GM21619 (cell line): ENCODE measurements at regions not wholly inside any gene's neighbourhood (a gene's known extent, or its start where the extent isn't known, plus 50 kb on each side); places are given as distances from the start of the nearest gene placed in this dataset.

ENCODE experiments used
- ATAC-seq: cut with Tn5 transposase; IDR thresholded peaks from one replicate; pipeline ENCODE4 v1.9.1; 2021; ENCODE audit not compliant: unreplicated experiment

DNA sequence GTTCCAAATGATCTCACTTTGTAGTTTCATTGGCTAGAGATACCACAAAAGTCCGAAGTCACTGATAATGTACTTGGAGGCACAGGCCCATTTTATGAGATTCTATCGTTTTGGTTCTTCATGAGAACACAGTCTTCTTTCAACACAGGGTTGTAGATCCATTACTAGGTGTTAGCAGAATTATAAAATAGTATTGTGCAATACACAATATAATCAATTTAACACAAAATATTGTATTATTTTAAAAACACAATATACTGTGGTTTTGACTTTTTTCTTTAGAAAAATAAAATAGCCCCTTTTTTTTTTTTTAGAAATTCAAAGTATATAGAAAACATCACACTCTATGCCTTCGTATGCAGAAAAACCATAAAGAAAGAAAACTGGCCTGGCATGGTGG is 138.6 kb upstream of the TSC22D2 start:
- no peak for ATAC-seq

DNA sequence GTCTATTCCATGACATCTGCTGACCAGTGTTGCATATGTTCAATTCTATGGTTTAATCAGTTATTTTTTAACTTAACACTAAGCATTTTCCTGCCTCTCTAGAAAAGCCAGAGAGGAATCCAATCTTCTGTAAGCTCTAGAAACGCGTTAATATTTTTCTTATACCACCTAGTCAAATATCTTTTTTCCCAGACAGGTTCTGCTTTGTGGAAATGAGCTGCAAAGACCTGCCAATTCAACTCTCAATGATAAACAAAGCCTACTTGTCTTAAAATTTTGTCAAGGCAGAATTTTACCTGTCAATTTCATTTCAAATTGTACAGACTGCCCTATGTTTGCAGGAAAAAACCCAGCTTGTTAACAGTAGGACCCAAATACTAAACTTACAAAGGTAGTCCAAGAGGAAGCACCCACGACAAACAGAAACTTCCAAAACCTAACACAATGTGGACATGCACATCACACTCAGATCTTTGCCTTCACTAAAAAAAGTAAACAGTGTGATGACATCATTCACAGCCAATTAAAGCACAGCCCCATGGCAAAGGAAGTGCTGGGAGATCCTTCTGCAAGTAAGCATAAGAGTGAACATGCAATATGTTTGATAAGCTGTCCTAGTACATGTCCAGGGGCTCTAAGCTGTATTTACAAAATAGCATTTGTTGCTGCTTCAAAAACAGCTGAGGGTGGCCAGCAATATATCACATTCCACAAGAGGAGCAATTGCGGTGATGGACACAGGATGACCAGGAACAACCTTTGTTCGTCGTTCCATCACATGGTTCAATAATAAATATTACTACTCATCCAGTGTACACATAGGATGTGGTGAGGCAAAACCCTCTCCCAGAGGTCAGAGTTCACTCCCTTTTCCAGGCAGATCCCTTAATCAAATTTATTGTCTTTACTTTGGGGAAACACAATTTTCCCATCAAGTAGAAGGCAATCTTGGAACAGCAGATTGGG is 139.4 kb upstream of the TSC22D2 start:
- ATAC-seq: no peak

DNA sequence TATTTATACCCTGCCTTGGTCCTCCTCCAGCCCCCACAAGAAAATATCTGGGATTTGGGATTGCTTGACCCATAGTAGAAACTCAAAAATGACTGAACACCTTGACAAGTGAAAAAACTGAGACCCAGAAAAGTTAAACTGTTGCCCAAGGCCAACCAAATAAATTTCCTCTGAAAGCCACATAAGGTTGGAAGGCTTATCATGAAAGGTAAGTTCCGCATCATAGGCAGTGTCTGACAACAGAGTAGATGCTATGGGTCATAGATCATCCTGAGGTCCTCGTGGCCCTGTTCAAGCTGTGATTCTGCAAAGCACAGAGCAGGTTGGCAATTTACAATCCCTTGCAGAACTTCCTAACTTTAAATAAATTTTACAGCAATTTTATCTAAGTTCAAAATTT is 140.8 kb upstream of the TSC22D2 start:
- ATAC-seq: no peak

DNA sequence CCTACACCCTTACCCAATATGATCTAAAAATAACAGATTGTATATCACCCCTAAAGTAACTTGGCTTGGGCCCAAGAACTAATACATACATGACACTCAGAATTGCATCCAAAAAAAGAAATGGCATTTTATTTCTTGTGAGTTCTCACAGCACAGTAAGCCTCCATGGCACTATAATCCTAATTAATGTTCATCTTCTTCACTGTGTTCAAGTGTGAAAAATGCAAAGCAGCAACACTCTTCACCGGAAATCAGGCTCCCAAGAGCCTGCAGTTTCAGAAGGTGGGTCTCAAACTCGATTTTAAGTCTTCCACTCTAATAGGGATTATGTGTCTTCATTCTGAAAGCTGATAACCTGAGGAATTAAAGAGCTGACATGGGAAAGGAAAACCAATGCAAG is 142.8 kb upstream of the TSC22D2 start:
- ATAC-seq: no peak

DNA sequence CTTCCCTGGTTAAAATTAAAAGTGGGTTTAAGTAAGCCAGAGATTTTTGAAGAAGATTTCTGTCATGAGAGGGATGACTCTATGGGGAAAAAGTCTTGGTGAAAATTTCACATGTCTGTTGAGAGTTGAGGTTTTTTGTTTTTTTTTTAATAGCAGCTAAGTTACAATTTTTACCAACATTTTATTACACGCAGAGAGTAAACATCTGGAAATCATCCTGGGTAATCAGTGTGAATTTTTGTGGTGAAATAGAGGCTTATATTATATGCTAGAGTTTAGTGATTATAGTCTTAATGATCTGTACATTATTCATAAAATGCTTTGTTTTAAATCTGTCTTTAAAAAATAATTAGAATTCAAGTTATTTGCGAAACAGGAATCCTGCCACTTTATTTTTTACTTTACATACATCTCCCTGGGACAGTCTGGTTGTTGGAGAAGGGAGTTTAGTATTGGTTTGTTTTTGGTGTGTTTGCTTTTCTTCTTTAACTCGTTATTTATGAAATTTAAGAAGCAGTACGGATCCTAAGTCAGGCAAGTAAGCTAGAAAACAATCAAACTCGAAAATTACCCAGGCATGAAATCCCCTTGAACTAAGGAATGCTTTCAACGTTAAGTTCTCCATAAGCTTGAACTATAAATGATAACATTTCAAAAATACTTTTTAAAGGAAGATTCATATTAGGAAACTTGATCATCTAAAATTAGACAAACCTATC is 143.4 kb upstream of the TSC22D2 start:
- ATAC-seq: no peak

DNA sequence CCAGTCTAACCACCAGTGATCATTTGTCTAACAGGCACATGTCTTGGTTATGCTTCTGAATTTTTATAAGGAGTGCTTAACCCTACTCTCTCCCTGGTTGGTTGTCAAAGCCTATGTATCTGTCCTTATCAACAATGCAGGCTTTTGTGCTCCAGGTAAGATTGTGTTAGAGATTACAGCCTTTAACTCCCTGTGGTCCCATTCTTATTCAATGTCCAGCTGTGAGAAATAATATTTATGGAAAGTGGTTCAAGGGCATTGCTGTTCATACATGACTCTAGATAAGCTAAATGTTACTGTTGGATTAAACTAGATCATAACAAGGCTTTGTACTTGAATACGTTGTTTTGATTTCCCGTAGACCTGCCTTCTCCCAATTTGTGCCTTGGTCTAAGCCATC is 146.1 kb upstream of the TSC22D2 start:
- no peak for ATAC-seq

DNA sequence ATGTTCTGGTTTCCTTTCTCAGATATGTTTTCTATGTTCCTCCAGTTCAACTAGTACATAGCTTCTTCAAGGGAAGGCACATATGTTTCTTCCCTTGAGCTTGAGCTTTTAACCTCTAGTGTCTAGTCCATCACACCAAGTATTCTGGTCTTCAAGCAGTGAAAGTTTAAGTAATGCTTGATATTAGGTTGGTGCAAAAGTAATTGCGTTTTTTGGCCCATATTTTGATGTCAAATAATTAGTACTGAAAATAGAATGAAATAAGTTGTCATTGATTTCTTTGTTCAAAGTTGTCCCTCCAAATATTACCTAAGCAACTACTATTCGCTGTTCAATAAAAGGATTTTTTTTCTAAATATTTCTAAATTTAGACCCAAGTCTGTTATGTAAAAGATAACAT is 146.7 kb upstream of the TSC22D2 start:
- ATAC-seq: no peak

DNA sequence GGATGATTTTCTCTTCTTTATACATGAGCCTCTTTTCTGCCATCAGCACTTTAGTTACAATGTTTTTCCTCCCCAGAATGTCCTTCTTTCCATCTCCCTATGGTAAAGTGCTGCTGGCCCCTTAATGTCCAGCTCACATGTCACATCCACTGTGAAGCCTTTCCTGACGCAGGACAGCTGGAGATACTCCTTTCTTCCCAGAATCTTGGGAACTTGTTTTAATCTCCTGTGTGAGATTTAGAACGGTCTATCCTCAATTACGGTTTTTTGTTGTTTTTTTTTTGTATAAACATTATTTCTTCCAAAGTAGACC is 147.7 kb upstream of the TSC22D2 start:
- ATAC-seq: no peak

DNA sequence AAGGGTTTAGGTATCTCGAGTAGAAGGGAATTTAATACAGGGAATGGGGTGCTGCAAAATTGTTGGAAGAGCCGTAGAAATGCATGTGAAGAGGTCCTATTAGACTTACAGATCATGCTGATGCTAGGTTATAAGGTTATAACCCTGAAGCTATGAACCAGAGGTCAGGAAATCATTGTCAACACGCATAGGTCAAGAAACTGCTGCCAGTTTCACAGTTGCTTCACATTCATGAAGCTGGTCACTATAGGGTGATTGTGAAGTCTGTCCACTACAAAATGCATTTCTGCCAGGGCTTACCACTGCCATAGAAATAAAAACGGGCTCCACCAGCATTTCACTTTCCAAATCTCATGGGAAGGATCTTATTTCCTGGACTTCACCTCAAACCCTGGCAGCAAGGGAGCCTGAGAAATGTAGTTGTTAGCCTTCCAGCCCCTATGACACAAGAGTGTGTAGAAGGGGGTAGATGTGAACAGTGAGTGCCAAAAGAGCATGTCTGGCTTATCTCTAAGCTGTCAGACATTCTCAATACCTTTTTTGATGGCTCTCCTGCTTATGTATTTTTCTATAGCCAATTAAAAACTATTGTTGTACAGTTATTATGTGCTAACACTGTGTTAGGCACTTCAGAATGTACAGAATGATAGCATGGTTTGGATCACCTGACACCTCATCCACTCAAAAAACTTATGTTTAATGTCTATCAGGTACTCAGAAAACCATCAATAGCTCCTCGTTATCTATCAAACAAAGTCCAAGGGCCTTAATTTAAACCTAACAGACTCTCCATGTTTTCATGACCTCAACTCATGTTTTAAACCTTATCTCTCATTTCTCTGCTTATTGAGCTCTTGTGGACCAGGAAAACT is 148.3 kb upstream of the TSC22D2 start:
- no peak for ATAC-seq

DNA sequence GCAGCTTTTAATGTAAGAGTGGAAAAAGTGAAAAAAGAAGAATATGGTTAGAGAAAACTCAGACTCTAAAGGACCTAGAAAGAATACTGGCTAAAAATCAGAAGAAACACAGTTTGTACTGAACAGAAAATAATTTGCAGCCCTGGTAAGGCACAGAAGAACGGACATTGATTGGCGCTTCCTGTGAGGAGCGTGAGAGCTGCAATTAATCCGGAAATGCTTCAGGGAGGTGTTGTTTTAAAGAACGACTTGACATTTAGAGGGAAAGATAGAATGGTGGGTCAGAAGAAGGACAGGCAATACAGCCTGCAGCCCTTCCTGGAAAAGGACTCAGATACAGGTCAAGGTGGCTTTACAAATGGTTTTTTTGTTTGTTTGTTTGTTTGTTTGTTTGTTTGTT is 151.3 kb upstream of the TSC22D2 start:
- no peak for ATAC-seq

DNA sequence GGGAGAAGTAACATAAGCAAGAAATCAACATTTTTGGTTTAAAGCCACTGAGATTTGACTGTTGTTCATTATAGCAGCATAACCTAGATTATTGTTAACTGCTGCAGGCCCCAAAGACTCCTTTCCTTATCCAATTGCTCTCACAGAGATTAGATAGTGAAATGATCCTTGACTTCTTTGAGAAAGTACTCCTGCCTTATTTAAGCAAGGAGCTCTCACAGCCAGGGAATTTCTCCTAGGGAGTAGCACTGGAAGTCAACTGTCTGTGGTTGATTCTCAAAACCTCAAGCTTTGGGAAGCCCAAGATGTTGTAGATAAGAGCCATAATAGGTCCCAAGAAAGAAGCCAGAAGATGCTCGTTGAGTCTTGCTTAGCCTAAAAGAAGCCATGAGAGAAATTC is 151.8 kb upstream of the TSC22D2 start:
- ATAC-seq: no peak

DNA sequence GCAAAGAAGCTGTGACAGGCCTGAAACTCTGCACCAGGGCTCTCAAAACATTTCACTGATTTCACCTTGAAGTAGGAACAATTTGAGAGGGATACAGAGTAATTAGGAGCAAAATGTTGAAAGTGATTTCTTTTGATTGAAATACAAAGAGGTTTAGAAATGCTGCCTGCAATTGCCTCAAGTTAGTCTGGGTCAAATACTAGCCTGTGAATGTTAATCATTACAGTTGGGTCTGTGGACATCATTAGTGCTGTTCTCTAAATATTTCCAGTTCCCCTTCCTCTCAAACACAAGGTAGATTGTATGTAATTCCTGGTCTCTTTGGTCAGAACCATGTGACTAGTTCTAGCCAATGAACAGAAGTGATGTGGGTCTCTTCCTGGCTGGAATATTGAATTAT is 152.3 kb upstream of the TSC22D2 start:
- ATAC-seq: no peak

DNA sequence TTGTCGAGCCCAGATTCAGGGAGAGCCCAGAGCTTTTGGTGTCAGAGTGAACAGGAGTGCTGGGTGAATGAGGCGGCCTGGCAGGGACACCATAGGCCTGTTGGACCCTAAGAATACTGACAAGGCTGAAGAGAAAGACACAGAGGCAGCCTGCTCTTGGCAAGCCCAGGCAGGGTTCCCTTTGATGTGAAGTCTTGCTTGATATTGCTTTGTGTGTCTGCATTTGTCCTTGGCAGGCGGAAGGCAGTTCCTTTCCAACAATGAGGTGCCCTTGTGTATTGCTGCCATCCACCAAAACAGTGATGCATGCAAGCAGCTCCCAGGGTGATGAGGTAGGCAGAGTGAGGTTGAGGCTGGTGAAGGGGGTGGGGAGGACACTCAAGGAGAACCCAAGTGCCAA is 152.7 kb upstream of the TSC22D2 start:
- ATAC-seq: no peak

DNA sequence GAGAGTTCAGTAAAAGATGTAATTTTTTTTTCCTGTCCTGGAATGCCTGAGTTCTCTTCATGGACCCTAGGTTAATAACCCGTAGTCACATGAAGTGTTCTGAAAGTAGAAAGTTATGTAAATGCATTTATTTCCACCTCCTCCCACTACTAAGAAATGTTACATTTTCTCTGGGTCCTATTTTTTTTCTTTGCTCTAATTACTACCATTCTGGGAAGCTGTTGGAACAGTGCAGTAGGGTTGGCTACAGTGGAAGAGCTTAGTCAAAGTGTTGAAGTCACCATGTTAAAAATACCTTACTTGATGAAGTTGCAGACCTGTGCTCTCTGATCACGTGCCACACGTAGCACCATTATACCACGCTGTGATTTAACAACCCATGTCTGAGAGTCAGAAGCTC is 153.8 kb upstream of the TSC22D2 start:
- no peak for ATAC-seq

DNA sequence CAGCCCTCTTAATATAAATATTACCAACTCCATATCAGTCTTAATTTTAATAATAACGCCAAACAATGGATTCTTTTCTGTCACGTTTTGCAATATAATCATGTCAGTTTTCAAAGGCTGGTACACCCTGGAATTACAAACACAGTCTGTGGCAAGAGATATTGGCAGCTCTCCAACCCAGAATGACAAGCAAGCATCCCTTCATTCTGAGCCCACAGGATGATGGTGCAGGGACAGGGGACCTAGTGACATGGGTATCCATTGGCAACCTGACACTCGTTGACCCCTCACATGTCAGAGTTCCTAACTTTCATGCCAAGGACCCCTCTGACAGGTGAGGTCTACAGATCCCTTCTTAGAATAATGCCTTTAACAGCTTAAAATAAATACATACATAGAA is 154.5 kb upstream of the TSC22D2 start:
- ATAC-seq: no peak

DNA sequence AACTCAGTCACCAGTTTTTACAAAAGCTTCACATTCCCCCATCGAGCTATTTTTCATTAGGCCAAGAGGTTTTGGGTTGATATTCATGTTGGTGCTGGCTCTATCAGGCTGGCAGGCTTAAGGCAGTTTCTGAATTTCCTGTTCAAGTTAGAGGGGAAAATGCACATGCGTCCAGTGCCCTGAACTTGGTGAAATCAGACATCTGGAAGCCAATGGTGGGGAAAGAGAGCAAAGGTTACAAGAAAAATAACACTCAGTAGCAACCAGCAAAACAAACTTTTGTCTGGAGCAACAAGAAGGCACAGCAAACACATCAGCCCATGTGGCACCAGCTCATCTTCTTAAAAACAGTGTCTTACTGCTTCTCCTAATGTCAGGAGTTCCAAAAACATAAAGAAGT is 155.6 kb upstream of the TSC22D2 start:
- ATAC-seq: no peak

DNA sequence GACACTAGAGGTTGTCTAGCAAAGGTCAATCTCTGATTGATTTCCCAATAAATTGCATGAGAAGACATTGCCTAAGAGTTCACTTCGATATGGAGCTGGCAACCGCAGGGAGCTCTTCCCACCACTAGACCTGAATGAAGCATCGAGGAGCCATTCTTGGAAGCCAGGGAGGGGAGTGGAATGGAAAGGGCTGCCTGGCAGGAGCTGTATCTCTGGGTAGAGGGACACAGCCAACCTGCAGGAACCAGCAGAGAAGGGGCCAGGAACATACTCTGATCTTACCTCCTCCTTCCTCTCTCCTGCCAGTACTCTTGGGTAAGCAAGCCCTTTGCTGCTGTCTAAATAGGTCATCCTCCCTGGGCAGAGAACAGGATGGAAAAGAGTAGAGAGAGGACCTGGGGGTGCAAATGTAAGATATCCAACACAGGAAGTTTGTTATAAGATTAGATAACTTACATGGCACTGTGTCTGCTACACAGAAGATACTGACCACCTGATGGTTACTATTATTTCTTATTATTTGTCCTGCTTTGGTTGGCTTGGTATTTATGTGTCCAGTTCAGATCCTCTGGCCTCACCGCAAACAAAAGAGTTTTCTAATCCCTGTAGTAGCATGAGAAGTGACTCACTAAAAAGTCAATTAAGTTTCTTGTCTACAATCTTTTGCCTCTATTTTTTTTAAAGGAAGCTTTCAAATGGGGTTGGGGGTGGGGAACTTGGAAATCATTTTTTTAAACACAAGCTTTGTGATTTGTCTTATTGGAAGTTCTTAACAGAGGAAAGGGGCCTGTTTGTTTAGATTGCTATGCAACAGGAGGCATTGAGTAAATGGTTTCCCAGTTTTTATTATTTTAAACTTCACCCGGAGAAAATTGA is 156.7 kb upstream of the TSC22D2 start:
- no peak for ATAC-seq

DNA sequence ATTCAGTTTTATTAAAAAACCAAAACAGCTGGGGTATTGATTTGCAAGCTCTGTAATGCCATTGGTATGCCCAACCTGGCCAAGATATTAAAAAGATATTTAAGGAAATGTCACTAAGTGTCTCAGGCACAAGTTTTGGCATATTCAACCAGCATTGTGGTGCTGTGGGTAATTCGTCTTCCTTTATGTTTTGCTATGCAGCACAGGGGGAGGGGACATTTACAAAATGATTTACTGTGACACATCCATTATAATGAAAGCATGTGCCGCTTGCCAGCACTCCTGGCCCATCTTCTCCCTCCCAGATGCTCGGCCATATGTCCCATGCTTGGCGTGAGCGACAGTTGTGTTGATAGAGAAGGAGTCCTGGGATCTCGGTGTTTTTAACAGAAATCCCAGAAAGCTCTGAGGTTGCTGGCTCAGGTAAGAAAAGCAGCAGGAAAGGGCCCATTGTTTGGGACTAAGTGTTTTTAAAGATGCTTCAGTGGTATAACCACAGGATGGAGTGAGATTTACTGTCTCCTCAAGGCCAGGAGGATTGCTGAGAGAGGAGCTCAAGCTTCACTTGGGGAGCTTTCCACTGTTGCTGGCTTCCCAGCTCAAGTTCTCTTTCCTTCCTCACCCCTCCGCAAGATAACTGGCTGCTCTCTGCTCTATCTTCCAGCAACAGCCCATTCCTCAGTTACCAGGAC is 158.2 kb upstream of the TSC22D2 start:
- ATAC-seq: no peak

DNA sequence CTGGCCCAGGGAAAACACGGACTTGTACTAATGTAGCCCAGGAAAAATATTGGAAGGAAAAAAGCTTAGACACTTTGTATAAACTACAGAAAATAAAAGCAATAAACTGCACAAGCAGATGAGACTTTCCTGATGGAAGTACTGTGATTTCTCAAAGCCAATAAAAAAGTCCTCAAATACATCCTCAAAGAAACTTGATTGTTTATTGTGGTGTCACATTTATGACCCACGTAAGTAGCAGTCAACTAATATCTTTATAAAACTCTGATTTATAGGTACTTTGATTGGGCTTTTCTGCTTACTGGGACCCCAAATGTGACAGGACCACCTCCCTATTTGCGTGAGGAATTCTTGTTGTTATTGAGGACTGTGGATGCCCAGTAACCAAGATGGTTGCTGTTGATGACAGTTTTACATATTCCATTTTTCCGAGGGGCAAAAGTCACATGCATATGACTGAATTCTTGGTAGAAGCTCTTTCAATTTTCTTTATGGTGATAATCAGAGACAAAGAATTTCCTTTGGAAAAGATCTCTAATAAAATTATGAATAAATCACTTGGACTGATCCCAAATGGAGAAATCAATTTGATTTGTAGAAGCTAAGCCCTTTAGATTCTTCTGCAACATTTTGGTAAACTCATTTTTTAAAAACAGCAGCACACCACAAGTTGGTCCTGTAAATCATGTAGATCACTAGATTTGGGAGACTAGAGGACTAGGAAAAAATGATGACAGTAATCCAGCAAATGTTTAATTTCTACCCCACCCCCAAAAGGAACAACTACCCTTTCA is 159.0 kb upstream of the TSC22D2 start:
- ATAC-seq: no peak
